GM12878 (cell line): ENCODE measurements at regions not wholly inside any gene's neighbourhood (a gene's known extent, or its start where the extent isn't known, plus 50 kb on each side); places are given as distances from the start of the nearest gene placed in this dataset.

Experiments used
- ATAC-seq: fragments of 200-7000 bp; cut with Tn5 transposase; 3 replicates; pipeline ENCODE4 v1.9.1; 2020; ENCODE audit warnings: mild to moderate bottlenecking, moderate library complexity
- BruUV-seq: library from RNA; stranded (reverse); fragments of 400-500 nt; replicated peaks from 2 replicates; lab custom pipeline; 2021; lab: Mats Ljungman, UMichigan
- CTCF ChIA-PET: fragments of 300-600 bp; sonication (Branson Sonifier 250); formaldehyde crosslinking; extraction: SDS; loops from one replicate; lab custom pipeline; 2021; ENCODE audit warnings: inconsistent platforms; lab: Yijun Ruan, JAX
- POLR2A ChIA-PET: fragments of 350-600 bp; formaldehyde crosslinking; extraction: SDS; loops from one replicate; lab custom pipeline; 2021; ENCODE audit warnings: inconsistent platforms; lab: Charles Lee
- RAD21 ChIA-PET: fragments of 300-600 bp; sonication (Branson Sonifier 250); formaldehyde crosslinking; loops from one replicate; lab custom pipeline; 2023; ENCODE audit warnings: antibody characterized with exemption; ENCODE audit not compliant: unreplicated experiment; lab: Charles Lee
- SMC1A ChIA-PET: fragments of 300-600 bp; sonication (Branson Sonifier 250); formaldehyde crosslinking; loops from one replicate; lab custom pipeline; 2023; ENCODE audit not compliant: unreplicated experiment, uncharacterized antibody; lab: Charles Lee
- DNase-seq: peaks from one replicate; pipeline ENCODE4 v3.0.0-alpha.2; 2011; ENCODE audit warnings: low read depth, low spot score
- FAIRE-seq: peaks from 3 replicates; lab custom pipeline; 2011; peaks lifted over from hg19 to GRCh38; lab: Jason Lieb, UNC
- H2AFZ ChIP-seq: 2 replicates; pipeline ENCODE4 v1.6.0; 2011; ENCODE audit warnings: low read depth, low read length, control low read depth; ENCODE audit not compliant: control insufficient read depth
- H3K27ac ChIP-seq: 2 replicates; pipeline ENCODE4 v1.5.1; 2011; ENCODE audit warnings: control low read depth; ENCODE audit not compliant: control insufficient read depth, insufficient read depth
- H3K27me3 ChIP-seq, 2 experiments: replicated peaks in 1 of 2; 2 replicates each; pipeline versions ENCODE4 v1.6.0 to v1.6.1; 2011; ENCODE audit warnings: low read length in 1 of 2; ENCODE audit not compliant: control insufficient read depth in 2 of 2, insufficient read depth in 2 of 2
- H3K36me3 ChIP-seq, 2 experiments: 2 replicates each; pipeline ENCODE4 v1.5.1; 2011; ENCODE audit warnings: low read length in 1 of 2; ENCODE audit not compliant: control insufficient read depth in 2 of 2, insufficient read depth in 2 of 2
- H3K4me1 ChIP-seq: 2 replicates; pipeline ENCODE4 v1.6.1; 2011; ENCODE audit warnings: mild to moderate bottlenecking, low read length, moderate library complexity, mixed read lengths; ENCODE audit not compliant: control insufficient read depth, insufficient read depth
- H3K4me2 ChIP-seq: 2 replicates; pipeline ENCODE4 v1.6.0; 2011; ENCODE audit warnings: control low read depth; ENCODE audit not compliant: control insufficient read depth, insufficient read depth
- H3K4me3 ChIP-seq: fragments of 200-600 bp; sonication (generic); 2 replicates; pipeline ENCODE4 v1.5.1; 2016
- H3K79me2 ChIP-seq: 2 replicates; pipeline ENCODE4 v1.6.0; 2011; ENCODE audit warnings: low read length; ENCODE audit not compliant: control insufficient read depth, insufficient read depth
- H3K9ac ChIP-seq: 2 replicates; pipeline ENCODE4 v1.8.0; 2011; ENCODE audit warnings: low read length, control low read depth, mixed read lengths; ENCODE audit not compliant: control insufficient read depth, insufficient read depth
- H3K9me3 ChIP-seq: replicated peaks from 3 replicates; pipeline ENCODE4 v1.5.1; 2011; ENCODE audit warnings: mild to moderate bottlenecking, low read length; ENCODE audit not compliant: control insufficient read depth, insufficient read depth
- H4K20me1 ChIP-seq: 2 replicates; pipeline ENCODE4 v1.6.0; 2011; ENCODE audit not compliant: control insufficient read depth, insufficient read depth
- CEBPB ChIP-seq, 2 experiments: fragments of 150-350 bp in 1 of 2; IDR thresholded peaks; 2 replicates each; pipeline ENCODE4 v1.6.1; 2012 to 2014; ENCODE audit warnings: low read depth in 2 of 2, low read length in 2 of 2, borderline replicate concordance in 1 of 2, inconsistent platforms in 1 of 2
- CHD2 ChIP-seq: IDR thresholded peaks from 2 replicates; pipeline ENCODE4 v1.6.1; 2011; ENCODE audit warnings: low read depth, low read length, improper control_type of control experiment, borderline replicate concordance
- CHD4 ChIP-seq: fragments of 200-600 bp; sonication (generic); IDR thresholded peaks from 2 replicates; pipeline ENCODE4 v1.6.1; 2016; ENCODE audit warnings: mild to moderate bottlenecking
- CUX1 ChIP-seq: IDR thresholded peaks from 2 replicates; pipeline ENCODE4 v1.6.1; 2012; ENCODE audit warnings: improper control_type of control experiment, low read depth, low read length; ENCODE audit not compliant: insufficient replicate concordance
- ELK1 ChIP-seq: IDR thresholded peaks from 2 replicates; pipeline ENCODE4 v1.6.1; 2012; ENCODE audit warnings: low read depth, low read length, improper control_type of control experiment
- ESRRA ChIP-seq: IDR thresholded peaks from 2 replicates; pipeline ENCODE4 v1.6.1; 2012; ENCODE audit warnings: mild to moderate bottlenecking, low read length, improper control_type of control experiment
- FOS ChIP-seq: IDR thresholded peaks from 3 replicates; pipeline ENCODE4 v1.6.1; 2011; ENCODE audit warnings: borderline replicate concordance; ENCODE audit not compliant: insufficient read length; ENCODE audit errors: extremely low read depth
- IRF4 ChIP-seq: IDR thresholded peaks from 2 replicates; pipeline ENCODE4 v1.6.1; 2011; ENCODE audit warnings: low read depth, low read length
- KAT2A ChIP-seq: conservative IDR thresholded peaks from 2 replicates; pipeline ENCODE4 v1.6.1; 2011; ENCODE audit warnings: low read depth, low read length; ENCODE audit not compliant: control insufficient read depth
- PAX8 ChIP-seq: fragments of 450-650 bp; IDR thresholded peaks from 2 replicates; pipeline ENCODE4 v1.6.1; 2017; ENCODE audit warnings: mild to moderate bottlenecking, moderate library complexity
- POLR2AphosphoS5 ChIP-seq: IDR thresholded peaks from 2 replicates; pipeline ENCODE4 v1.6.1; 2011; ENCODE audit warnings: mild to moderate bottlenecking, low read length, inconsistent platforms
- STAT3 ChIP-seq: IDR thresholded peaks from 2 replicates; pipeline ENCODE4 v1.6.1; 2011; ENCODE audit warnings: low read depth, low read length, improper control_type of control experiment
- USF1 ChIP-seq: IDR thresholded peaks from 2 replicates; pipeline ENCODE4 v1.6.1; 2011; ENCODE audit warnings: borderline replicate concordance, low read depth, mild to moderate bottlenecking, moderate library complexity, mixed read lengths, low read length; ENCODE audit not compliant: insufficient read depth; ENCODE audit errors: extremely low read length
- ZNF384 ChIP-seq: IDR thresholded peaks from 2 replicates; pipeline ENCODE4 v1.6.1; 2012; ENCODE audit warnings: low read depth, mild to moderate bottlenecking, low read length, improper control_type of control experiment, borderline replicate concordance
- in situ Hi-C: fragments of 300-500 bp; cut with MboI; formaldehyde crosslinking; loops from 9 replicates; pipeline ENCODE4 v1.14.3; 2018; ENCODE audit warnings: mixed read lengths
- intact Hi-C: fragments of 100-400 bp; cut with micrococcal nuclease; formaldehyde crosslinking; loops from one replicate; pipeline ENCODE4 v1.14.2; 2022; ENCODE audit not compliant: unreplicated experiment
- TF ChIP-seq, protein P1 (sequence below): IDR thresholded peaks from 2 replicates; pipeline ENCODE4 v1.6.1; 2011; ENCODE audit warnings: low read depth, low read length, improper control_type of control experiment, borderline replicate concordance

- CTCF ChIA-PET, result no interaction called here
These were observed 1714.4 kb downstream of the OLFM4 start for GRCh38 chr13:54742984-54743383.

More at GRCh38 chr13:54742984-54743383, 1714.4 kb downstream of the OLFM4 start:
- H3K36me3 ChIP-seq, result no peaks in the 10 kb centered on the region
- H3K9ac ChIP-seq, result no peak overlapping the region
- TF ChIP-seq PAX8 (no peak), ZNF384 (no peak), ELK1 (no peak), POLR2AphosphoS5 (no peak), CHD4 (no peak), CUX1 (no peak), CHD2 (no peak), FOS (no peak), IRF4 (no peak), CEBPB (IDR thresholded peaks at IDR 0.05; ENCODE audit: borderline replicate concordance in 1 of 2, low read depth in 2 of 2, low read length in 2 of 2) (no peak), KAT2A (no peak), STAT3 (no peak), USF1 (no peak), ESRRA (no peak)
- TF ChIP-seq, protein P1, sequence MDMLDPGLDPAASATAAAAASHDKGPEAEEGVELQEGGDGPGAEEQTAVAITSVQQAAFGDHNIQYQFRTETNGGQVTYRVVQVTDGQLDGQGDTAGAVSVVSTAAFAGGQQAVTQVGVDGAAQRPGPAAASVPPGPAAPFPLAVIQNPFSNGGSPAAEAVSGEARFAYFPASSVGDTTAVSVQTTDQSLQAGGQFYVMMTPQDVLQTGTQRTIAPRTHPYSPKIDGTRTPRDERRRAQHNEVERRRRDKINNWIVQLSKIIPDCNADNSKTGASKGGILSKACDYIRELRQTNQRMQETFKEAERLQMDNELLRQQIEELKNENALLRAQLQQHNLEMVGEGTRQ, result no peak
- TF ChIP-seq, all 136 proteins: peak for 0
- H2AFZ ChIP-seq, result no peak overlapping the region
- ChIA-PET POLR2A (no interaction called here), SMC1A (no interaction called here), RAD21 (no interaction called here)
- H3K27ac ChIP-seq, result no peak overlapping the region
- no peak overlapping the region for H3K4me3 ChIP-seq
- in situ Hi-C loops (no loop called here), intact Hi-C loops (no loop called here)
- H3K27me3 ChIP-seq, result no peaks in the 10 kb centered on the region
- H3K79me2 ChIP-seq, result no peaks in the 10 kb centered on the region
- H3K4me1 ChIP-seq, result no peaks in the 10 kb centered on the region
- FAIRE-seq (no peak), DNase-seq (no peak), ATAC-seq (no peak)
- no peaks in the 10 kb centered on the region for H3K9me3 ChIP-seq
- BruUV-seq, result no TSS peak
- no peak overlapping the region for H3K4me2 ChIP-seq
- H4K20me1 ChIP-seq, result no peaks in the 10 kb centered on the region
